Endothelial cell of umbilical vein (primary cell): ENCODE measurements at regions not wholly inside any gene's neighbourhood (a gene's known extent, or its start where the extent isn't known, plus 50 kb on each side); places are given as distances from the start of the nearest gene placed in this dataset.

ENCODE experiments used
- CTCF ChIP-seq, 2 donors: IDR thresholded peaks; 1 replicate in 1 of 2; 2 replicates in 1 of 2; pipeline ENCODE4 v1.5.1; 2011; ENCODE audit warnings: low read length in 2 of 2, mild to moderate bottlenecking in 2 of 2, moderate library complexity in 2 of 2, control low read depth in 1 of 2, inconsistent platforms in 1 of 2, low read depth in 1 of 2; ENCODE audit not compliant: insufficient read depth in 1 of 2; ENCODE audit errors: extremely low read depth in 1 of 2
- EZH2 ChIP-seq: IDR thresholded peaks from 2 replicates; pipeline ENCODE4 v1.6.1; 2012; ENCODE audit warnings: borderline replicate concordance, low read depth, mild to moderate bottlenecking, moderate library complexity, low read length, inconsistent platforms; ENCODE audit not compliant: severe bottlenecking
- FOS ChIP-seq: IDR thresholded peaks from 2 replicates; pipeline ENCODE4 v1.6.1; 2011; ENCODE audit warnings: mild to moderate bottlenecking, low read length, moderate library complexity, borderline replicate concordance; ENCODE audit not compliant: insufficient read depth
- GATA2 ChIP-seq: IDR thresholded peaks from 2 replicates; pipeline ENCODE4 v1.7.0; 2011; ENCODE audit warnings: low read depth, mild to moderate bottlenecking, moderate library complexity, mixed read lengths, low read length; ENCODE audit not compliant: insufficient read length, insufficient read depth
- MAX ChIP-seq: IDR thresholded peaks from 2 replicates; pipeline ENCODE4 v1.6.1; 2011; ENCODE audit not compliant: insufficient read depth, insufficient read length
- POLR2A ChIP-seq: IDR thresholded peaks from 2 replicates; pipeline ENCODE4 v1.6.1; 2012; ENCODE audit warnings: low read depth, mild to moderate bottlenecking, control low read depth, low read length
- POLR2AphosphoS5 ChIP-seq: IDR thresholded peaks from 2 replicates; pipeline ENCODE4 v1.6.1; 2012; ENCODE audit warnings: low read depth, mild to moderate bottlenecking, control low read depth, low read length, moderate library complexity; ENCODE audit not compliant: insufficient read depth

GRCh38 chr2:210912779-210913178, 356.4 kb downstream of the CPS1 start:
- TF ChIP-seq MAX (no peak), POLR2AphosphoS5 (no peak), CTCF (IDR thresholded peaks at IDR 0.05; ENCODE audit: extremely low read depth in 1 of 2, insufficient read depth in 1 of 2, low read depth in 1 of 2, low read length in 2 of 2) (no peak), POLR2A (no peak), GATA2 (no peak), EZH2 (no peak), FOS (no peak)
